MM.1S (cell line): ENCODE measurements at regions not wholly inside any gene's neighbourhood (a gene's known extent, or its start where the extent isn't known, plus 50 kb on each side); places are given as distances from the start of the nearest gene placed in this dataset.

Experiments
- CTCF ChIP-seq: fragments of 300-600 bp; sonication (generic); IDR thresholded peaks from 2 replicates; pipeline ENCODE4 v1.5.1; 2016; ENCODE audit warnings: antibody characterized with exemption, low read length, mixed read lengths
- EZH2 ChIP-seq: fragments of 300-600 bp; sonication (generic); optimal IDR thresholded peaks from 2 replicates; pipeline ENCODE3; 2017; ENCODE audit warnings: low read depth, mild to moderate bottlenecking, antibody characterized with exemption, low read length, mixed read lengths

DNA sequence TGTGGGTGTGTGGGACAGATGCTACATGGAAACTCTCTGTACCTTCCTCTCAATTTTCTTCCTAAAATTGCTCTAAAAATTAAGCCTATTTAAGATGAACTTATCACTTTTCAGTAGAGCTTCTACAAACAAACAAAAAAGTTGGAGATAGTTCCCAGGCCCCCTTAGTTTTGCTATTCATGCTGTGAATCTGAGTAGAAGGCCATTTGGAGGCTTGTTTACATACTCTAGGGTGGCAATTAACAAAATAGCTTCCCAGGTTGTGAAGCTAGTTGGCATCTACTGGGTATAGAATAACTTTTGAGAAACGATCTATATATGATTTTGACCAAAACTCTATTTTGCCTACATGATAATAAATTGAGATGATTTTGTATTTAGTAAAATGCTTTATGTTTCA, 541.4 kb upstream of the B3GALT2 start:
- TF ChIP-seq CTCF = no peak
- no peak for TF ChIP-seq EZH2
